Iris pigment epithelial cell (primary cell): ENCODE measurements at regions not wholly inside any gene's neighbourhood (a gene's known extent, or its start where the extent isn't known, plus 50 kb on each side); places are given as distances from the start of the nearest gene placed in this dataset.
A peak's percentile ranks its signal among the peaks of the same experiment; 100 is the strongest.
"Not testable (repeated sequence)": the region's sequence is repeated elsewhere in the genome, so short reads cannot be mapped to it uniquely, and the experiment has no call there.

Experiments used
- DNase-seq: peaks from one replicate; pipeline ENCODE4 v3.0.0-alpha.2; 2011; ENCODE audit warnings: low read depth

DNA sequence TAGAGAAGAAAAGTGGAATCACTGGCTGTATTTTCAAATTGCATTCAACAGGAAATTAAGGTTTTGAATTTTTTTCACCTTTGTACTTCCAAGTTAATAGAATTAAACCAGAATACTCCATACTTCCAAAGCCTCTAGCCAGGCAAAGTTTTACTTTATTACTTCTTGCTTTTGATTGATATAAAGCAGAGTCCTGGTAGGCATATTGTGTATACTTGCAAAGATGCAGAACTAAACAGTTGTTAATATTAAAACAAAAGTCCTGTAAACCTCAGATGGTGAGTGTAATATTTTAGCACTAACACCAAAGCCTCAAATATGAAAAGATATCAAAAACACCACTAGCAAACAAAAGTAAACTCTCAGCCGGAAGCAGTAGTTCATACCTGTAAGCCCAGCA is 107.2 kb upstream of the C2CD4B start:
- DNase-seq: no peak

DNA sequence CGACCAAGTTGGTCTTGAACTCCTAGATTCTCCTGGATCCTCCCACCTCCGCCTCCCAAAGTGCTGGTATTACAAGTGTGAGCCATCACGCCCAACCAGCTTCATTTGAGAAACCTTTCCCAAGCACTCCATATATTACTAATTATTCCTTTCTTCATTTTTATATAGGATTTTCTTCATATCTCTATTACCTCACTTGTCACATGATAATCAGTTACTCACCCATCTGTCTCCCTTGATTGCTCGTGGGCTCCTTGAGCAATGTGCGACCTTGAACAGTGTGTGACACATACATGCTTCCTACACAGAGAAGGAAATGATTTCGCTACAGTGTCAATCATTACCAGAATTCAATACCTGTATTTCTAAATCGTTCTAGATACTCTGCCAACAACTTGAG is 110.7 kb upstream of the C2CD4B start:
- DNase-seq: peak; percentile 64

DNA sequence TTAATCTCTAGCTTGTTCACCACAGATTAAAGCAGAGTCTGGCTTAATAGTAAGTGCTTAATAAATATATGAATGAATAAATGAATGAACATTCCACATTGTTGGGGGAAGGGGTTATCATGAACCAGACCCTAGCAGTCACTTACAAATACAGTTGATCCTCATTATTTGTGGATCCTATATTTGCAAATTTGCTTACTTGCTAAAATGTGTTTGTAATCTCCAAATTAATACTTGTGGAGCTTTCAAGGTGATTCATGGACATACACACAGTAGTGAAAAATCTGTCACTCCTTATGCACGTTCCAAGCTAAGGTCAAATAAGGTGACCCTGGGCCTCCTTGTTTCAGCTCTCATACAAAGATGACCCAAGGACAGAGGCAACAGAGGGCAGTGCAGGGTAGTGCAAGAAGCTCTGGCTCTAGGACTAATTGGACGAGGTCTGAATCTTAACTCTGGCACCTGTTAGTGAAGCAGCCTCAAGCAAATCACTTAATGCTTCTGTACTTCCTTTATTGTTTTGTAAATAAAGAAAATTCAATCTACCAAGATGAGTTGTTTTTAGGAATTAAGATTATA is 112.8 kb upstream of the C2CD4B start:
- DNase-seq: no peak

DNA sequence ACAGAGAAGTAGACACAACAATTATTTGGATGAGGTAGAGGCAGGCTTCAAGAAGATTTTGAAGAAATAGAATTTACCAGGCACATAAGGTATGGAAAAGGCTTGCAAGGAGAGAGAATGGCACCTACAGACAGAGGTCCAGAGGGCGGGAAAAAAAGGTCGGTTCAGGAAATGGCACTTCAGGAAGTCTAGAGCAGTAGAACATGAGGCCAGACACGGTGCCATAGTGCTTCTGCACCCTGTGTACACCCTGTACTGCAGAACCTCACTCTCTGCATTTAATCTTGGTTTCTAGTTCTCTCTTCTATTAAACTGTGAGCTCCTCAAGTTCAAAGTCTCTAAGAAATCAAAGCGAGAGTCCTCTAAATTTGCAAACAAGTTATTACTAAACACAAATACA is 113.4 kb upstream of the C2CD4B start:
- DNase-seq: no peak

DNA sequence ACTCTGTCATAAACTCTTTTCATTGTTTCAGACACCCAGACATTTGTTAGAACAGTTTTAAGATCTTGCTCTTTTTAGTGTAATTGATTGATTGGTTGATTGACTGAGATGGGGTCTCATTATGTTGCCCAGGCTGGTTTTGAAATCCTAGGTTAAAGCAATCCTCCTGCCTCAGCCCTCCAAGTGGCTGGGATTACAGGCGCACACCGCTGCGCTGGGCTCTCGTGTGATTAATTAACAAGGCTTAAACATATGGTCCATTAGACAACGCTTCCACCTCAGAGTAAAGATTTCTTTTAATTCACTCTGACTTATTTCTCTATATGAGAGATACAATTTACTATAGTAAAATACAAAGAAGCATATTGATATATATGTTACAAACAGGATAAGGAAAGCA is 114.0 kb upstream of the C2CD4B start:
- no peak for DNase-seq

DNA sequence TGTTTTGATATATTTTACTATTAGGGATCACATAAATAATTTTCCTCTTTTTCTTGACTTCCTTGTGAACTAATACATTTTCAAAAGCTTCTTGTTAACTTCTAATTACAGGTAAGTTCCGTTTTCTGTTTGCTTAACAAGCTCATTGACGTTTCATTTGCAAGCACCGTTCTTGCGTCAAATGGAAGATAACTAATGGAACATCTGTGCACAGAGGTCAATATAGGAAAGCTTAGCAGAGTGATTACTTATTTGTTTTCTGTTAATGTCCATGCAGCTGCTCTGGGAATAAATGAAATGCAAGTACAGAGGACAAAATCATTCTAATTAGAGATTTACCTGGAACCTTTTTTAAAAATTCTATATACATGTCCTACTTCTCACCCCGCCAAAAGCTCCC is 115.5 kb upstream of the C2CD4B start:
- no peak for DNase-seq

DNA sequence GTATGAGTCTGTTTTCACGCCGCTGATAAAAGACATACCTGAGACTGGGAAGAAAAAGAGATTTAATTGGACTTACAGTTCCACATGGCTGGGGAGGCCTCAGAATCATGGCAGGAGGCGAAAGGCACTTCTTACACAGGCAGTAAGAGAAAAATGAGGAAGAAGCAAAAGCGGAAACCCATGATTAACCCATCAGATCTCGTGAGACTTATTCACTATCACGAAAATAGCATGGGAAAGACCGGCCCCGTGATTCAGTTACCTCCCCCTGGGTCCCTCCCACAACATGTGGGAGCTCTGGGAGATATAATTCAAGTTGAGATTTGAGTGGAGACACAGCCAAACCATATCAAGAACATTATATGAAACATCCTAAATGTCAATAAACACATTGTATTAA is 116.7 kb upstream of the C2CD4B start:
- not testable (repeated sequence) for DNase-seq

DNA sequence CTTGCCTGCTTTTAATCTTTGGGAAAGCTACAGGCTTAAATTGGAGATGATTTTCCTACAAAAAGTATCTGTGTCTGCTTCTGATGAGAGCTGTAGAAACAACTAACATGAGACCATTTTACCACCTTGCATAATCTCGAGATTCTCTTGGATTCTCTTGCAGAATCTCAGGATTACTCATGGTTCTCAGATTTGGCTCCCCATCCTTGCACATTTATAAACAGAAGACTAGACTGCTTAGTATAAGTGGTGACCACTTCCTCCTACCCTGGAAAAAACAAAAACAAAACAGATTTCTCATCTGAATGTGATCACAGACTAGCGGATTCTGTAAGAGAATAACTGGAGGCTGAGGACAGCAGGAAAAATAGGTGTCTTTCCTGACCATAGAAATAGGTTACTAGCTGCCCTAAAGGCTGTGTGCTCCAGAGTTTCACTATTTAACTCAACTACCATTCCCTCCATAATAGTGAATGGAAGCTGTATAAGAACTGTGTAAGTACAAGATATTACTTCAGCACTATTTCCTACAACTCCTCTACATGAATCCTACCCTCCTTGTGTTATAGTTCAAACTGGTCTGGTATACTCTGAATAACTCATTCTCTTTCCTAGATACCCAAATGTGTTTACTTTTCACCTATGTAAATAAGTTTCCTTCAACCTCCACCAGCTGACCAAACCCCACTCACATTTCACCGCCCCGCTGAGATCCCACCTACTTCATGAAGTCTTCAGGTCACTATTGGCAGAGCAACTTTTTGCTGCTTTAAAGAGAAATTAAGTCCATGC is 122.2 kb upstream of the C2CD4B start:
- peak; percentile 23 for DNase-seq

DNA sequence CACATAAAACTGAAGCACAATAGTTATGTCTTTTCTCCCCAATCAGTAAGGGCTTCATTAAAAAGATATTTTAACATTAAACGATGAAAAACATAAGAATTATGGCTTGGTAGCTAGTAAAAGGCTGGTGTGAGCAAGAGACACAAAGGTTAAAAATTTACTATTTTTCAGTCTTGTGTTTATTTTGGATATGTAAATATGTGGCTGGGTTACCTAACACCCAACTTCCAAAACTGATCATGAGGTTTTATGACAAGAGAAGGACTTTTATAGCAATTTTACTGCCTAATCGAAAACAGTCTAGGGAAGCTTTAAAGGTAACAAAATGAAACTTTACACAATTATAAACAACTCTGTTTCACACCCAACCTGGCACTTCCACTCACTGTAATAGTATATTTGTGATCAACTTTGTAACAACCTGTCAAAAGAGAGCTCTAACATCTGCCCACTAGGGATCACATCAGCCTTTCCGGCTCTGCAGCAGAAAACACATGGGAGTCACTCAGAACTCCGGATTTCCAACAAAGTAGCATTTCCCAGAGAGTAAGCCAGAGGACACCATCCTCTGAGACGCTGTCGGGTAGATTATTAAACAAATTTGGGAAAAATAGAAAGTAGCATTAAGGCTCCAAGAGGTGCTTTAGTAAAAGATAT is 123.4 kb upstream of the C2CD4B start:
- DNase-seq: no peak

DNA sequence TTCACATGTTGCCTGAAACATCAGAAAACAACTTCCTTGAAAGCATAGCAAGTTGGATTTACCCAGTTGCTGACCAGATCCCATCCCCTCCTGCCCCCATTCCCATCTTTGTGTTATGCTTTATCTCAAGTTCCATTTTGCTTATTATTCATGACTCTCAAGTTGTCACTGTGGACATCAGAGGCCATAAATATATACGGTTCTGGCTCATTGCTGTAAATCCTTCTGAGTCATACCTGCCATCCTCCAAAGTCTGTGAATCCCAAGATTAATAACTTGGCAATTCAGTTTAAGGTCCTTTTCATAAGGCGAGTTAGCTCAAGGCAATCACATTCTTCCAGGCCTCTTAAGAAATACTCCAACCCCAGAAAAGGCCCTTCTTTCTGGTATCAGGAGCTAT is 126.2 kb upstream of the C2CD4B start:
- DNase-seq: no peak

DNA sequence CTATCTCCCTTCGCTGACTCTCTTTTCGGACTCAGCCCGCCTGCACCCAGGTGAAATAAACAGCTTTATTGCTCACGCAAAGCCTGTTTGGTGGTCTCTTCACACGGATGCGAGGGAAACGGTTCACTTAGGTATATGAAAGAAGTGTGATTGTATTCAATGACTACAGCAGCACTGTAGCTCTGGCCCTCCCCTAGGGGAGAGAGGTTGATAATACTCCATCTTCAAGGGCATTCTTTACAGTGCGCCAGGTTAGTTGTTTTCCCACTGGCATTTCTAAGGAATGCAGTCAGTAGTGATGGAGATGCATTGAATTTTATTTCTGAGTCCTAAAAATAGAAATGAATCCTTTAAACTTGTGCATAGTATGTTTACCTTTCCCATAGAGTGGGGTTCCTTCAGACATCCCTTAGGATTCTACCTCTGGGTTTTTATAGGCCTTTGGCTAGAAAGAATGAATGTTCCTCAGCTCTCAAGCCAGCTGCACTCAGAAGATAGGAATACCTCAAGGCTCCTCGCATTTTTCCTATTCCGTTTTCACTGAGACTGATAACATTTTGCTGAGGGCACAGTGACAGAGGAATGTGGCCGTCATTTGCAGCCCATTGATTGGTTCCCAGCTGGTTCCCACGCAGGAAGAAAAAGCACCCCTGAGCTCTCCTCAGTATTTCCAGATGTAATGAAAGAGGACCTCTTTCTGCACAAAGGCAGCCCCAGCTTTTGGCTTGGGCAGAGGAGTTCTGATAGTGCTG is 131.8 kb upstream of the C2CD4B start:
- DNase-seq: no peak

DNA sequence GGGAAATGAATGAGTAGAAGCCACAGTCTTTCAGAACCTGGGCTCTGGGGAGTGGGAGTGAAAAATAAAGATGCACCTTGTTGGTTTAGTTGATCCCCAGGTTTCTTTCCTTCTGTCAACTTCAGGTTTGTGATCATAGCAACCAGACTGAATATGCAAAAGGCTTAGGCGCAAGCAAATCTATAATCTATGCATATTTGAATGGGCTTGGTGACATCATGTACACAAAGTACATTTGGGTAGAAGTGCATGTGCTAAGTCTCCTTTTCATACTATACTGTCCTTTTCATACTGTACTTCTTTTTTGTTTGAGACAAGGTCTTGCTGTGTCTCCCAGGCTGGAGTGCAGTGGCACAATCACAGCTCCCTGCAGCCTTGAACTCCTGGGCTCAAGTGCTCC is 132.4 kb upstream of the C2CD4B start:
- no peak for DNase-seq

DNA sequence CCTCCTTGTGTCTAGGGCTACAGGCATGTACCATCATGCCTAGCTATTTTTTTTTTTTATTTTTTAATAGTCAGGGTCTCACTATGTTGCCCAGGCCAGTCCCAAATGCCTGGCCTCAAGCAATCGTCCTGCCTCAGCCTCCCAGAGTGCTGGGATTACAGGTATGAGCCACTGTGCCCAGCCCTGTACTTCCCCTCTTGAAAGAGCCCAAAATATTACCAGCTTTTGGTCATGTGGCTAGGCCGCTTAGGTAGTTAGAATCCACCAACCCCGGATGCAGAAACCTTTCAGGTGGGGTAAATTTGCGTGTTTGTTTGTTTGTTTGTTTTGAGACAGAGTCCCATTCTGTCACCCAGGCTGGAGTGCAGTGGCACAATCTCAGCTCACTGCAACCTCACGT is 132.8 kb upstream of the C2CD4B start:
- DNase-seq: no peak

DNA sequence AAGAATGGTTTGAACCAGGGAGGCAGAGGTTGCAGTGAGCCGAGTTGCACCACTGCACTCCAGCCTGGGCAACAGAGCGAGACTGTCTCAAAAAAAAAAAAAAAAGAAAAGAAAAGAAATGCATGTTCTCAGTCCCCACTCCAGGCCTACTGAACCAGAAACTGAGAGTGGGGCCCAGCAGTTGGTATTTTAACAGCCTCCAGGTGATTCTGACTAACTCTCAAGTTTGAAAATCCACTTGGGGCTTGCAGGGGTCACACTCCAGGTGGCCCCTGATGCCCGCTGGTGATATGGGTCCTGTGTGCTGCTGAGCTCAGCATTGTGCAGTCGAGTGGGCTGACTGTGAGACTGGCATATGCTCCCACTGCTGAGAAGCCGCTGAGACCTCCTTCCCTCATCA is 133.7 kb upstream of the C2CD4B start:
- DNase-seq: no peak

DNA sequence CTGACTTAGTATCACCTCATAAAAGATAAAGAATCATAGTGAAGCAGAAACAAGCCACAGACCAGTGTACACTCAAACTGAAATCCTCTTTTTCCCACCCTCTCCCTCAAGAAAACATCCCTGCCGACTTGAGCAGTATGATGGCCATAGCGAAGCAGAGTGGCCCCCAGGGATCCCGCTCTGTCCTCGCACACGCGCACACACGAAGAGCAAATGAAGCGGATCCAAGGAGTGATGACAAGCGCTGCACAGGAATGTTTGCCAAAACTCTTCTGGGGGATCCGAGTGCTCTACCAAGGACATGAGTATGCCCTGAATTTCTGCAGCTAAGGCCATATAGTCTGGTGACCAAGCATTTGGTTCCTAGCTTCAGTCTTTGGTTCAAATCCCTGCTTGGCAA is 134.5 kb upstream of the C2CD4B start:
- DNase-seq: no peak

DNA sequence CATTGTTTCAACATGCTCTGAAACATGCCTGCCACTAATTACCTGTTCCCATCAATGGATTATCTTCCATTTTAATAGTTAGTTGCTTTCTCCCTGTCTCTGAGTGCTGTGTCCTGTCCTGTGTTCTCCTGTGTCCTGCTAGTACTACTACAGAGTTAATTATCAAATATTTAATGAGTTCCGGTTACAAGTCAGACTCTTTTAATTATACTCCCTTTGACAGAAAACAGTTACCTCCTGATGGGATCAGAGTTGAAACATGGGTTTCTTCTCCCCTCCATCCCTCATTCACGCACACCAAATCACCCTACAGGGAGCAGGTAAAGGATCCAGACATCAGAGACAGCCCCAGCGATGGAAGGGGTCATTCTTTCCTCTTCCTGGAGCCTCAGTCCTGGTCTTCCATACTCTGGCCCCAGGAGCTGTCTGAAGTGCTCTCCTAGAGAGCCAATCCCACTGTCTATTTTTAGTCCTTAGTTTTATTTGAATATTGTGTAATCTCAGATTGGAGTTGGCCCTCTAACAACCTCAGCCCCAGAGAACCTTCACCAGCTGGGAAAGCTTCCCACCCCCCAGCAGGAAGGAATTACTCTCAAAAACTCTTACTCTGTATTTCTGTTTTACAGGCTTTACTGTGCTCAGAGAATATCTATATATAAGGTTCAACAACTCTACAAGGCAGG is 137.0 kb upstream of the C2CD4B start:
- DNase-seq: peak; percentile 9

DNA sequence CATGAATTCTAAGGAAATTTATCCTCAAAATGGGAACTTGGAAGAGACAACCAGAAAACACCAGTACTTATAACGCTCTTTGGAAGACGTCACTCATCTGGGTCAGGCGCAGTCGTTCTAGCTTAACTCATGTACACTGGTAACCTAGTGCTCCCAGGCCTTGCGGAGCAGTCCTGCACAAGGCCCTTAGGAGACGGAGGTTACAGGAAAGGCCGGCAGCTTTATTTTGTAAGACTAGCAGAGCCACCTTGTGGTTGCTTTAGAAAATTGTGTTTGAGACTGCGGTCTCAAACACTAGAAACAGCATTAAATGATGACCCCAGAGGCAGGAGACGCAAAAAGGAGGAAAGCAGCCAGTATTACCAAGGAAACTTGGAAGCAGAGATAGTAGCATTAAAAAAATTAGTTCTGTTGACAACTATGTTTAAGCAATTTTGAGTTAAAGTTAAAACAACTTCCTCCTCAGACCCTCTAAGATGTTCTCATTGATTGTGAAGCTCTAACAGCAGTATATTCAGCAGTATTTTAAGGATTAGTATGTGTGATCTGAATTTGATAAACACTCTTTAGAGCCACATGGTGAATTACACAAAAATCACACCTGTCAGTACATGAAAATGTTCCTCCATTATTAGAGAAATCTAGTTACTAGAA is 141.9 kb upstream of the C2CD4B start:
- DNase-seq: peak; percentile 77

DNA sequence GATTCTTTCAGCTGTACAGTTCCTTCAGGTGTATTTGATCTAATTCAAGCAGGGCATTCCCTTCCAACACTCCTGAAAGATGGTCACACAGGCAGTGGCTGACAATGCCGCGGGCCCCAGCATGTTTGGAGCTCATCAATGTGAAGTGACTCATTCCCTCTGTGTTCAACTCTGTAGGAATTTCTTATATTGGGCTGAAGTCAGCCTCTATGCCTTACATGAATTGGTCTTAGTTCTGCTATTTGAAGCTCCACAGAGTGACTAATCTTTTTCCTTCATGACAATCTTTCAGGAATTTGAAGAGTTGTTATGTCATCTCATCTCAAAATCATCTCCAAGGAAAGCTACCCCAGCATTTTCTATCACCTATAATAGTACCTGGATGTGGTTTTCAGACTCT is 142.5 kb upstream of the C2CD4B start:
- DNase-seq: peak; percentile 67

DNA sequence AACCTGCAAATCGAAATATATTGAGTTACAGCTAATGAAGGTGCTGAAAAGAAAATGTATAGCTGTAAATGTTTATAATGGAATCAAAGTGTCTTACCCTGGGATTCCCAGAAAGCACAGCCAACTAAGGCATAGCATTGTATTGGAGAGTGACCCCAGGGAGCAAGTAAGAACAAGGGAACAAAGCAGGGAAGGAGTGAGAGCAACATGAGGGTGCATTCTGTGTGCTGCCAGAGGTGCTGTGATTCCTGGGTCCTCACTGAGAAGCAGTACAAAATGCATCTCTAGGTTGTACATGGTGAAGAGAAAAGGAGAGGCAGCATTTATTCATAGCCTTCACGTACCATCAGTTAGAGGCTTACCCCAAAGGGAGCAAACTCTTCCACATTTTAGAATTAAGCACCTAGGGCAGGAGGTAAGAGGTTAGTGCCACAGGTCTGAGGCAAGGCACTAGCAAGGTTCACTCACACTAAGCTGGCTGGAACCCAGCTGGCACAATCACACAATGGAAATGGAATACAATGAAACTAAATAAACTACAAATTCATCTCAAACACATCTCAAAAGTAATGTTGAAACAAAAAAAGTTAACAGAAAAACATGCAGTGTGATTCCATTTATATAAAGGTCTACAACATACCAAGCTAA is 151.5 kb upstream of the C2CD4B start:
- no peak for DNase-seq

DNA sequence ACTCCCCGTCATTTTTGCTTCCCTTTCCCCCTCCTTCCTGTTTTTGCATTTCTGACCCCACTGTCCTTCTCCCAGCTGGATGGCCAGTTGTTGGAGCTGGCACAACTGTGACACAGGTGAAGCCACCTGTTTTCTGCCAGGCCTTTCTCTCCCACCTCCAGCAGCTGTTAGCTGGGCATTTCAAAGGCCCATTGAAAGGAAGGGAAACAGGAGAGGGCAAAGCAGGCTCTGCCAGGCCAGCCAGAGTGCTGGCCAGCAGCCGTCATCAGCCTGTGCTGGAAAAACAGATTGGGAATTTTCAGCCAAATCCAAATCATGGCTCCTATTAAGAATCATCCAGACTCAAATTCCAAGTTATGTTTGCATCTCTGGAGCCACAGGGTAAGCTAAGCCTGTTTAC is 155.2 kb upstream of the C2CD4B start:
- no peak for DNase-seq

DNA sequence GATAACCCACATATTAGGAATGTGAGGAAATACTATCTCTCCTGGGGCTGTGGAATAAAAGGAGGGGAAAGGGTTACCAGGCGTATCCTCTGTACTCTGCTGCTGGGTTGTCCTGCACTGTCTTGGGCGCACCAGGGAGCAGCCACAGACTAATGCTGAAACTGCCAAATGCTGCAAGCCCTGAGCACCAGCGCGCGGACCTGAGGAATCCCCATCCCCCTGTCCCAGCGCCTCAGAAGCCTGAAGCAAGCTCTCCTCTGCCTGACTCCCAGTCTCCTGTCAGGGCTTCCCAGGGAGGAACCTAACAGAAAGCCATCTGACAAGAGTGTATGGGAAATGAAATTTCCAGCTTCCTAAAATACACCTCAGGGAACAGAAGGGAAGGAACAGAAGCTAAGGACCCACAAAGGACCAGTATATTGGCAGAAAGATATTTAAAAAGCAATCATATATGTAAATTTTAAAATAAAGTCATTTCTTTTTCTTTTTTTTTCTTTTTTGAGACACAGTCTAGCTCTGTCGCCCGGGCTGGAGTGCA is 158.3 kb upstream of the C2CD4B start:
- no peak for DNase-seq
